GM23338 (cell line): ENCODE measurements at regions not wholly inside any gene's neighbourhood (a gene's known extent, or its start where the extent isn't known, plus 50 kb on each side); places are given as distances from the start of the nearest gene placed in this dataset.
"Not testable (repeated sequence)": the region's sequence is repeated elsewhere in the genome, so short reads cannot be mapped to it uniquely, and the experiment has no call there.

Source experiments
- ATAC-seq: fragments of 200-7000 bp; cut with Tn5 transposase; 3 replicates; pipeline ENCODE4 v1.9.1; 2020
- DNase-seq: peaks from one replicate; pipeline ENCODE4 v3.0.0-alpha.2; 2015; ENCODE audit warnings: low spot score
- H2AFZ ChIP-seq: fragments of 200-600 bp; sonication (generic); 2 replicates; pipeline ENCODE4 v1.8.0; 2016; ENCODE audit warnings: antibody characterized with exemption, mild to moderate bottlenecking, moderate library complexity
- H3F3A ChIP-seq: fragments of 200-600 bp; sonication (generic); replicated peaks from 2 replicates; pipeline ENCODE4 v1.8.0; 2017; ENCODE audit warnings: antibody characterized with exemption, mixed run types, low read depth
- H3K27ac ChIP-seq: fragments of 200-600 bp; sonication (generic); 2 replicates; pipeline ENCODE4 v1.6.1; 2016; ENCODE audit warnings: low read depth
- H3K27me3 ChIP-seq: fragments of 200-600 bp; sonication (generic); 2 replicates; pipeline ENCODE4 v1.8.0; 2016; ENCODE audit warnings: mild to moderate bottlenecking, mixed run types, moderate library complexity; ENCODE audit not compliant: insufficient read depth
- H3K36me3 ChIP-seq: fragments of 200-600 bp; sonication (generic); 2 replicates; pipeline ENCODE4 v1.8.0; 2016; ENCODE audit warnings: mild to moderate bottlenecking; ENCODE audit not compliant: insufficient read depth
- H3K4me1 ChIP-seq: fragments of 200-600 bp; sonication (generic); 2 replicates; pipeline ENCODE4 v1.8.0; 2016; ENCODE audit warnings: mild to moderate bottlenecking, moderate library complexity; ENCODE audit not compliant: insufficient read depth
- H3K4me2 ChIP-seq: fragments of 200-600 bp; sonication (generic); 2 replicates; pipeline ENCODE4 v1.7.1; 2017; ENCODE audit warnings: mixed run types
- H3K4me3 ChIP-seq: fragments of 200-600 bp; sonication (generic); 2 replicates; pipeline ENCODE4 v1.6.1; 2016; ENCODE audit warnings: mixed run types
- H3K79me2 ChIP-seq: fragments of 200-600 bp; sonication (generic); replicated peaks from 2 replicates; pipeline ENCODE4 v1.8.0; 2017; ENCODE audit warnings: mild to moderate bottlenecking; ENCODE audit not compliant: insufficient read depth
- H3K9me2 ChIP-seq: fragments of 200-600 bp; sonication (generic); 2 replicates; pipeline ENCODE4 v1.8.0; 2017; ENCODE audit not compliant: insufficient read depth
- H4K20me1 ChIP-seq: fragments of 200-600 bp; sonication (generic); replicated peaks from 2 replicates; pipeline ENCODE4 v1.8.0; 2017; ENCODE audit warnings: mild to moderate bottlenecking; ENCODE audit not compliant: insufficient read depth
- H3K27ac Mint-ChIP-seq: 2 replicates; pipeline ENCODE4 v1.8.0; 2020; ENCODE audit warnings: inconsistent platforms, mild to moderate bottlenecking, moderate library complexity, mixed read lengths
- H3K27me3 Mint-ChIP-seq: 3 replicates; pipeline ENCODE4 v1.8.0; 2022; ENCODE audit warnings: low read depth, mild to moderate bottlenecking, moderate library complexity, mixed read lengths, inconsistent platforms; ENCODE audit not compliant: insufficient read depth, poor library complexity
- H3K36me3 Mint-ChIP-seq: 3 replicates; pipeline ENCODE4 v1.8.0; 2021; ENCODE audit warnings: low read depth, mild to moderate bottlenecking, inconsistent platforms, moderate library complexity, mixed read lengths
- H3K4me1 Mint-ChIP-seq: 3 replicates; pipeline ENCODE4 v1.8.0; 2020; ENCODE audit warnings: mild to moderate bottlenecking, inconsistent platforms, mixed read lengths
- H3K4me3 Mint-ChIP-seq: 3 replicates; pipeline ENCODE4 v1.8.0; 2021; ENCODE audit warnings: moderate library complexity, mild to moderate bottlenecking, inconsistent platforms, mixed read lengths
- H3K9me3 Mint-ChIP-seq: 3 replicates; pipeline ENCODE4 v1.8.0; 2020; ENCODE audit warnings: moderate library complexity, mild to moderate bottlenecking, inconsistent platforms, mixed read lengths
- CREB1 ChIP-seq: fragments of 250-450 bp; sonication (Bioruptor Pico); IDR thresholded peaks from 2 replicates; pipeline ENCODE4 v1.5.0; 2020; ENCODE audit warnings: low read depth, mild to moderate bottlenecking, moderate library complexity
- ETS1 ChIP-seq: IDR thresholded peaks from 2 replicates; pipeline ENCODE4 v1.6.1; 2016; ENCODE audit warnings: antibody characterized with exemption
- EZH2 ChIP-seq: fragments of 200-600 bp; sonication (generic); IDR thresholded peaks from one replicate; pipeline ENCODE4 v1.8.0; 2017; ENCODE audit warnings: antibody characterized with exemption, mild to moderate bottlenecking, low read depth; ENCODE audit not compliant: unreplicated experiment
- EZH2phosphoT487 ChIP-seq: fragments of 200-600 bp; sonication (generic); IDR thresholded peaks from one replicate; pipeline ENCODE4 v1.8.1; 2018; ENCODE audit warnings: antibody characterized with exemption; ENCODE audit not compliant: unreplicated experiment
- JUNB ChIP-seq: IDR thresholded peaks from one replicate; pipeline ENCODE4 v1.6.1; 2016; ENCODE audit warnings: antibody characterized with exemption; ENCODE audit not compliant: unreplicated experiment
- REST ChIP-seq: IDR thresholded peaks from one replicate; pipeline ENCODE4 v1.6.1; 2018; ENCODE audit warnings: antibody characterized with exemption; ENCODE audit not compliant: unreplicated experiment
- ZNF114 ChIP-seq: fragments of 250-450 bp; sonication (Bioruptor Pico); IDR thresholded peaks from 2 replicates; pipeline ENCODE4 v1.5.0; 2020; ENCODE audit warnings: mild to moderate bottlenecking, moderate library complexity
- ZNF331 ChIP-seq: fragments of 250-450 bp; sonication (Bioruptor Pico); IDR thresholded peaks from 2 replicates; pipeline ENCODE4 v1.5.0; 2020; ENCODE audit warnings: low read depth, mild to moderate bottlenecking, moderate library complexity
- TF ChIP-seq, protein P1 (sequence below), 2 experiments: fragments of 200-600 bp in 1 of 2; sonication (generic) in 1 of 2; conservative IDR thresholded peaks; 2 replicates each; pipeline versions ENCODE4 v1.5.1 to v1.6.1; 2016 to 2017; ENCODE audit warnings: antibody characterized with exemption in 2 of 2, low read depth in 2 of 2, mild to moderate bottlenecking in 2 of 2, moderate library complexity in 1 of 2

DNA sequence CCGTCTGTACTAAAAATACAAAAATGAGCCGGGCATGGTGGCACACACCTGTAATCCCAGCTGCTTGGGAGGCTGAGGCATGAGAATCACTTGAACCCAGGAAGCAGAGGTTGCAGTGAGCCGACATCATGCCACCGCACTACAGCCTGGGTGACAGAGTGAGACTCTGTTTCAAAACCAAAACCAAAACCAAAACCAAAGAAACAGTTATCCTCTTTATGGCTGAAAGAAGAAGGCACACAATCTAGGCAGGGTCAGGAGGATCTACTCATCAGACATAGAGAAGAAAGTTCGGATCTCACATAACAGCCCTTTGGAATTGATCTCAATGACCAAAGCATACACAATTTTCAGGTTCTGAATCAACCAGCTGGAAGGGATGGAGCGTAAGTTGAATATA, 411.3 kb upstream of the SLC35B3 start:
- H3K9me2 ChIP-seq = peaks cover 11% of the 10 kb centered on the region
- not testable (repeated sequence) for H3K79me2 ChIP-seq, H3K27me3 ChIP-seq, H3K4me3 ChIP-seq, H3F3A ChIP-seq, H2AFZ ChIP-seq, H3K27ac ChIP-seq, H3K36me3 Mint-ChIP-seq, ATAC-seq, H3K27me3 Mint-ChIP-seq, H3K4me1 Mint-ChIP-seq, H4K20me1 ChIP-seq, H3K9me3 Mint-ChIP-seq, H3K4me1 ChIP-seq, H3K4me2 ChIP-seq, H3K36me3 ChIP-seq, DNase-seq, H3K27ac Mint-ChIP-seq, H3K4me3 Mint-ChIP-seq

GRCh38 chr6:8845690-8846089, 410.3 kb upstream of the SLC35B3 start:
- H3K9me3 Mint-ChIP-seq = no peaks in the 10 kb centered on the region
- DNase-seq = no peak
- Histone ChIP-seq H3K4me1 (no peaks in the 10 kb centered on the region), H3K4me3 (no peak overlapping the region), H3K27me3 (no peaks in the 10 kb centered on the region), H3K27ac (no peak overlapping the region), H3K36me3 (no peaks in the 10 kb centered on the region), H3F3A (no peaks in the 10 kb centered on the region), H3K9me2 (peaks cover 9% of the 10 kb centered on the region), H3K79me2 (no peaks in the 10 kb centered on the region), H4K20me1 (no peaks in the 10 kb centered on the region), H3K4me2 (no peak overlapping the region), H2AFZ (no peak overlapping the region)
- no peaks in the 10 kb centered on the region for H3K36me3 Mint-ChIP-seq
- no peak overlapping the region for H3K4me3 Mint-ChIP-seq
- no peak overlapping the region for H3K27ac Mint-ChIP-seq
- no peak for ATAC-seq
- H3K27me3 Mint-ChIP-seq = no peaks in the 10 kb centered on the region
- TF ChIP-seq ETS1 = no peak
- TF ChIP-seq REST = no peak
- TF ChIP-seq ZNF331 = no peak
- TF ChIP-seq EZH2phosphoT487 = no peak
- H3K4me1 Mint-ChIP-seq = peaks cover 3% of the 10 kb centered on the region; the same call in 2 of the 3 replicates

- Mint-ChIP-seq H3K27me3 (no peaks in the 10 kb centered on the region), H3K4me3 (no peak overlapping the region), H3K27ac (no peak overlapping the region), H3K9me3 (no peaks in the 10 kb centered on the region), H3K4me1 (peaks cover 3% of the 10 kb centered on the region; the same call in 2 of the 3 replicates), H3K36me3 (no peaks in the 10 kb centered on the region)
- Histone ChIP-seq H3K79me2 (no peaks in the 10 kb centered on the region), H3K27ac (no peak overlapping the region), H2AFZ (no peak overlapping the region), H3F3A (no peaks in the 10 kb centered on the region), H3K27me3 (no peaks in the 10 kb centered on the region), H3K4me1 (no peaks in the 10 kb centered on the region), H3K36me3 (no peaks in the 10 kb centered on the region), H3K9me2 (peaks cover 4% of the 10 kb centered on the region), H3K4me2 (no peak overlapping the region), H4K20me1 (no peaks in the 10 kb centered on the region), H3K4me3 (no peak overlapping the region)
- ATAC-seq (no peak), DNase-seq (no peak)
- no peak for TF ChIP-seq JUNB
- no peak for TF ChIP-seq CREB1 (CRISPR knock-in tag)
- TF ChIP-seq, protein P1, sequence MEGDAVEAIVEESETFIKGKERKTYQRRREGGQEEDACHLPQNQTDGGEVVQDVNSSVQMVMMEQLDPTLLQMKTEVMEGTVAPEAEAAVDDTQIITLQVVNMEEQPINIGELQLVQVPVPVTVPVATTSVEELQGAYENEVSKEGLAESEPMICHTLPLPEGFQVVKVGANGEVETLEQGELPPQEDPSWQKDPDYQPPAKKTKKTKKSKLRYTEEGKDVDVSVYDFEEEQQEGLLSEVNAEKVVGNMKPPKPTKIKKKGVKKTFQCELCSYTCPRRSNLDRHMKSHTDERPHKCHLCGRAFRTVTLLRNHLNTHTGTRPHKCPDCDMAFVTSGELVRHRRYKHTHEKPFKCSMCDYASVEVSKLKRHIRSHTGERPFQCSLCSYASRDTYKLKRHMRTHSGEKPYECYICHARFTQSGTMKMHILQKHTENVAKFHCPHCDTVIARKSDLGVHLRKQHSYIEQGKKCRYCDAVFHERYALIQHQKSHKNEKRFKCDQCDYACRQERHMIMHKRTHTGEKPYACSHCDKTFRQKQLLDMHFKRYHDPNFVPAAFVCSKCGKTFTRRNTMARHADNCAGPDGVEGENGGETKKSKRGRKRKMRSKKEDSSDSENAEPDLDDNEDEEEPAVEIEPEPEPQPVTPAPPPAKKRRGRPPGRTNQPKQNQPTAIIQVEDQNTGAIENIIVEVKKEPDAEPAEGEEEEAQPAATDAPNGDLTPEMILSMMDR (conservative IDR thresholded peaks at IDR 0.05; ENCODE audit: low read depth in 2 of 2) = no peak
- TF ChIP-seq ZNF331 = no peak
- no peak for TF ChIP-seq EZH2
- TF ChIP-seq EZH2phosphoT487 = no peak
- no peak for TF ChIP-seq ZNF114 (CRISPR knock-in tag)
- no peak for TF ChIP-seq REST
Measured at GRCh38 chr6:8844968-8845367, 409.6 kb upstream of the SLC35B3 start.
